H9 (cell line): ENCODE measurements at regions not wholly inside any gene's neighbourhood (a gene's known extent, or its start where the extent isn't known, plus 50 kb on each side); places are given as distances from the start of the nearest gene placed in this dataset.

ENCODE experiments used
- DNase-seq: peaks from one replicate; pipeline ENCODE4 v3.0.0-alpha.2; 2017
- H2AFZ ChIP-seq: one replicate; pipeline ENCODE4 v1.6.1; 2013; ENCODE audit warnings: mild to moderate bottlenecking, low read length, control low read depth, moderate library complexity
- H2AK5ac ChIP-seq: 2 replicates; pipeline ENCODE4 v1.6.1; 2013; ENCODE audit warnings: low read length, control low read depth, mixed read lengths; ENCODE audit not compliant: insufficient read length
- H2BK120ac ChIP-seq: one replicate; pipeline ENCODE4 v1.6.1; 2013; ENCODE audit warnings: low read depth, mild to moderate bottlenecking, low read length, control low read depth, inconsistent platforms; ENCODE audit not compliant: poor library complexity, severe bottlenecking
- H2BK12ac ChIP-seq: 2 replicates; pipeline ENCODE4 v1.6.1; 2013; ENCODE audit warnings: low read length, control low read depth, mixed read lengths, low read depth; ENCODE audit not compliant: insufficient read length
- H2BK15ac ChIP-seq: 2 replicates; pipeline ENCODE4 v1.6.1; 2013; ENCODE audit warnings: low read depth, low read length, control low read depth
- H2BK20ac ChIP-seq: one replicate; pipeline ENCODE4 v1.6.1; 2013; ENCODE audit warnings: low read depth, mild to moderate bottlenecking, low read length, control low read depth, inconsistent platforms; ENCODE audit not compliant: poor library complexity, severe bottlenecking
- H2BK5ac ChIP-seq: 2 replicates; pipeline ENCODE4 v1.6.1; 2013; ENCODE audit warnings: low read length, control low read depth, mixed read lengths; ENCODE audit not compliant: insufficient read length
- H3K14ac ChIP-seq: 2 replicates; pipeline ENCODE4 v1.6.1; 2013; ENCODE audit warnings: low read length, control low read depth; ENCODE audit not compliant: insufficient read depth
- H3K18ac ChIP-seq: 2 replicates; pipeline ENCODE4 v1.6.1; 2013; ENCODE audit warnings: low read depth, mild to moderate bottlenecking, mixed read lengths, low read length, control low read depth; ENCODE audit not compliant: insufficient read length
- H3K23ac ChIP-seq: 2 replicates; pipeline ENCODE4 v1.6.1; 2013; ENCODE audit warnings: low read length, control low read depth, mixed read lengths, low read depth; ENCODE audit not compliant: insufficient read length
- H3K23me2 ChIP-seq: 2 replicates; pipeline ENCODE4 v1.6.1; 2013; ENCODE audit warnings: low read depth, mild to moderate bottlenecking, mixed read lengths, low read length, control low read depth; ENCODE audit not compliant: insufficient read length, poor library complexity, severe bottlenecking
- H3K27ac ChIP-seq: 2 replicates; pipeline ENCODE4 v1.5.1; 2013; ENCODE audit warnings: low read length, control low read depth, mixed read lengths, low read depth; ENCODE audit not compliant: insufficient read length
- H3K27me3 ChIP-seq: 2 replicates; pipeline ENCODE4 v1.6.1; 2013; ENCODE audit warnings: low read length, control low read depth, inconsistent platforms; ENCODE audit not compliant: insufficient read depth
- H3K4ac ChIP-seq: 2 replicates; pipeline ENCODE4 v1.6.1; 2013; ENCODE audit warnings: low read depth, mild to moderate bottlenecking, control low read depth, inconsistent platforms, low read length, moderate library complexity
- H3K4me1 ChIP-seq: 2 replicates; pipeline ENCODE4 v1.6.1; 2013; ENCODE audit warnings: low read length, control low read depth, inconsistent platforms; ENCODE audit not compliant: insufficient read depth
- H3K4me2 ChIP-seq: 2 replicates; pipeline ENCODE4 v1.6.1; 2013; ENCODE audit warnings: low read length, control low read depth, mixed read lengths; ENCODE audit not compliant: insufficient read length, insufficient read depth
- H3K56ac ChIP-seq: 2 replicates; pipeline ENCODE4 v1.6.1; 2013; ENCODE audit warnings: low read depth, mild to moderate bottlenecking, mixed read lengths, low read length, control low read depth; ENCODE audit not compliant: insufficient read length
- H3K79me1 ChIP-seq: 2 replicates; pipeline ENCODE4 v1.6.1; 2013; ENCODE audit warnings: low read depth, mild to moderate bottlenecking, moderate library complexity, low read length, control low read depth, inconsistent platforms; ENCODE audit not compliant: insufficient read depth, poor library complexity, severe bottlenecking
- H3K79me2 ChIP-seq: 2 replicates; pipeline ENCODE4 v1.6.1; 2013; ENCODE audit warnings: low read length, control low read depth, inconsistent platforms; ENCODE audit not compliant: insufficient read depth
- H3K9ac ChIP-seq: 2 replicates; pipeline ENCODE4 v1.6.1; 2013; ENCODE audit warnings: low read length, control low read depth, mixed read lengths; ENCODE audit not compliant: insufficient read length; ENCODE audit errors: extremely low read depth
- H3K9me3 ChIP-seq: one replicate; pipeline ENCODE4 v1.6.1; 2013; ENCODE audit warnings: low read depth, low read length, inconsistent platforms; ENCODE audit not compliant: control insufficient read depth
- H3T11ph ChIP-seq: one replicate; pipeline ENCODE4 v1.6.1; 2013; ENCODE audit warnings: mild to moderate bottlenecking, low read length, control low read depth, inconsistent platforms
- H4K20me1 ChIP-seq: one replicate; pipeline ENCODE4 v1.6.1; 2013; ENCODE audit not compliant: control insufficient read depth, insufficient read length, insufficient read depth
- H4K5ac ChIP-seq: 2 replicates; pipeline ENCODE4 v1.6.1; 2013; ENCODE audit warnings: low read depth, mild to moderate bottlenecking, mixed read lengths, low read length, control low read depth; ENCODE audit not compliant: insufficient read length
- H4K8ac ChIP-seq: replicated peaks from 2 replicates; pipeline ENCODE4 v1.6.1; 2013; ENCODE audit warnings: low read length, control low read depth, mixed read lengths, low read depth; ENCODE audit not compliant: insufficient read length
- H4K91ac ChIP-seq: 2 replicates; pipeline ENCODE4 v1.6.1; 2013; ENCODE audit warnings: low read depth, mild to moderate bottlenecking, moderate library complexity, mixed read lengths, low read length, control low read depth; ENCODE audit not compliant: insufficient read length
- H3K27ac Mint-ChIP-seq, 3 experiments: 2 replicates in 2 of 3; 3 replicates in 1 of 3; pipeline ENCODE4 v1.8.0; 2020 to 2021; ENCODE audit warnings: mixed read lengths in 3 of 3, mild to moderate bottlenecking in 1 of 3, moderate library complexity in 1 of 3
- H3K27me3 Mint-ChIP-seq: 2 replicates; pipeline ENCODE4 v1.8.0; 2021; ENCODE audit warnings: low read depth, mild to moderate bottlenecking, moderate library complexity, mixed read lengths
- H3K36me3 Mint-ChIP-seq, 3 experiments: 2 replicates in 2 of 3; 3 replicates in 1 of 3; pipeline ENCODE4 v1.8.0; 2020 to 2021; ENCODE audit warnings: low read depth in 3 of 3, mixed read lengths in 3 of 3; ENCODE audit not compliant: insufficient read depth in 1 of 3
- H3K4me1 Mint-ChIP-seq, 2 experiments: 2 replicates each; pipeline ENCODE4 v1.8.0; 2020; ENCODE audit warnings: mixed read lengths in 2 of 2
- H3K4me3 Mint-ChIP-seq, 2 experiments: 2 replicates in 1 of 2; 3 replicates in 1 of 2; pipeline ENCODE4 v1.8.0; 2020 to 2021; ENCODE audit warnings: mild to moderate bottlenecking in 2 of 2, mixed read lengths in 2 of 2, moderate library complexity in 1 of 2
- H3K9me3 Mint-ChIP-seq, 2 experiments: 2 replicates in 1 of 2; 3 replicates in 1 of 2; pipeline ENCODE4 v1.8.0; 2020; ENCODE audit warnings: mild to moderate bottlenecking in 2 of 2, mixed read lengths in 2 of 2, moderate library complexity in 1 of 2
- WGBS: extraction: QIAGEN DNeasy Blood & Tissue Kit; methylation state at CpG from one replicate; pipeline ENCODE4 v1.1.7; 2013; ENCODE audit warnings: missing lambda C conversion rate, low lambda C conversion rate, mixed read lengths; ENCODE audit not compliant: insufficient read length; ENCODE audit errors: extremely low coverage; 5-methylcytosine and 5-hydroxymethylcytosine counted together
- TF ChIP-seq, protein P1 (sequence below): fragments of 200-600 bp; sonication (generic); conservative IDR thresholded peaks from 3 replicates; pipeline ENCODE4 v1.8.0; 2021; ENCODE audit warnings: antibody characterized with exemption, mild to moderate bottlenecking

DNA sequence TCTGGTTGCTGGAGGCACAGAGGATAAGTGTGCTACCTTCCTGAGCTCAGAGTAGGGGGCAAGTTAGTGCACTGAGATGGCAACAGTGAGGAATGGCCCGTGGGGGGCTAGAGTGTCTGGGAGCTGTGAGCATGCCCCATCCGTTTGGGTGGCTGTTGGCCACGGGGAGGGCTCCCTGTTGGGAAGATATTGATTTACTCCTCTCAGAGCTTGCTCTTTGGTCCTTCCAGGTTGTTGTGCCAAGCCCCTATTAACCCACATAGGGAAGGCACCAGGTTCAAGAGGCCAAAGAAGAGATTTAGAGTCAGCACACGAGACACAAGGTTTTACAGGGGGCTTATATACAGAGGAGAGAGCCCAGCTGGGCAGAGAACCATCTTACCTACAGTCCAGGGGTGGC lies 318.8 kb downstream of the TSN start:
- Histone ChIP-seq H3K79me1 (no peaks in the 10 kb centered on the region), H3K56ac (no peak overlapping the region), H2BK15ac (no peak overlapping the region), H4K20me1 (no peaks in the 10 kb centered on the region), H3K27ac (no peak overlapping the region), H3K4me1 (no peaks in the 10 kb centered on the region), H2BK20ac (no peak overlapping the region), H3K9ac (no peak overlapping the region), H2AK5ac (no peak overlapping the region), H3K23ac (no peak overlapping the region), H4K5ac (no peak overlapping the region), H3K9me3 (no peaks in the 10 kb centered on the region), H3K4me2 (no peak overlapping the region), H3T11ph (no peak overlapping the region), H2BK12ac (no peak overlapping the region), H3K18ac (no peak overlapping the region), H2BK5ac (no peak overlapping the region), H3K79me2 (no peaks in the 10 kb centered on the region), H2BK120ac (no peak overlapping the region), H2AFZ (no peak overlapping the region), H3K14ac (no peak overlapping the region), H4K8ac (no peak overlapping the region), H4K91ac (no peak overlapping the region), H3K23me2 (no peaks in the 10 kb centered on the region), H3K4ac (no peak overlapping the region), H3K27me3 (no peaks in the 10 kb centered on the region)
- H3K4me3 Mint-ChIP-seq, result no peak overlapping the region
- no peaks in the 10 kb centered on the region for H3K27me3 Mint-ChIP-seq
- TF ChIP-seq, protein P1, sequence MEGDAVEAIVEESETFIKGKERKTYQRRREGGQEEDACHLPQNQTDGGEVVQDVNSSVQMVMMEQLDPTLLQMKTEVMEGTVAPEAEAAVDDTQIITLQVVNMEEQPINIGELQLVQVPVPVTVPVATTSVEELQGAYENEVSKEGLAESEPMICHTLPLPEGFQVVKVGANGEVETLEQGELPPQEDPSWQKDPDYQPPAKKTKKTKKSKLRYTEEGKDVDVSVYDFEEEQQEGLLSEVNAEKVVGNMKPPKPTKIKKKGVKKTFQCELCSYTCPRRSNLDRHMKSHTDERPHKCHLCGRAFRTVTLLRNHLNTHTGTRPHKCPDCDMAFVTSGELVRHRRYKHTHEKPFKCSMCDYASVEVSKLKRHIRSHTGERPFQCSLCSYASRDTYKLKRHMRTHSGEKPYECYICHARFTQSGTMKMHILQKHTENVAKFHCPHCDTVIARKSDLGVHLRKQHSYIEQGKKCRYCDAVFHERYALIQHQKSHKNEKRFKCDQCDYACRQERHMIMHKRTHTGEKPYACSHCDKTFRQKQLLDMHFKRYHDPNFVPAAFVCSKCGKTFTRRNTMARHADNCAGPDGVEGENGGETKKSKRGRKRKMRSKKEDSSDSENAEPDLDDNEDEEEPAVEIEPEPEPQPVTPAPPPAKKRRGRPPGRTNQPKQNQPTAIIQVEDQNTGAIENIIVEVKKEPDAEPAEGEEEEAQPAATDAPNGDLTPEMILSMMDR, result no peak
- H3K9me3 Mint-ChIP-seq, result no peaks in the 10 kb centered on the region
- no peaks in the 10 kb centered on the region for H3K36me3 Mint-ChIP-seq
- peaks cover 0 to 3% of the 10 kb centered on the region in 2 experiments; a peak in 1 of 4 replicates for H3K4me1 Mint-ChIP-seq
- no peak overlapping the region; a peak in 2 of 7 replicates for H3K27ac Mint-ChIP-seq
- WGBS, result no CpG with 5 or more reads among the region's 4 CpGs
- no peak for DNase-seq
